H1 (cell line): ENCODE measurements at regions not wholly inside any gene's neighbourhood (a gene's known extent, or its start where the extent isn't known, plus 50 kb on each side); places are given as distances from the start of the nearest gene placed in this dataset.

ENCODE experiments used
- CTCF ChIA-PET: fragments of 300-600 bp; sonication (Branson Sonifier 250); formaldehyde crosslinking; loops from one replicate; lab custom pipeline; 2021; ENCODE audit not compliant: partially characterized antibody; lab: Charles Lee
- POLR2A ChIA-PET: fragments of 300-600 bp; sonication (Branson Sonifier 250); formaldehyde crosslinking; loops from one replicate; lab custom pipeline; 2021; ENCODE audit warnings: inconsistent platforms; ENCODE audit not compliant: partially characterized antibody; lab: Charles Lee
- DNase-seq, 2 experiments: peaks; one replicate each; pipeline versions ENCODE4 v3.0.0 to v3.0.0-alpha.2; 2010 to 2022; ENCODE audit warnings: low spot score in 2 of 2, low read depth in 1 of 2, mixed read lengths in 1 of 2
- FAIRE-seq: peaks from 2 replicates; lab custom pipeline; 2011; peaks lifted over from hg19 to GRCh38; lab: Jason Lieb, UNC
- H2AFZ ChIP-seq: 2 replicates; pipeline ENCODE4 v1.8.1; 2012; ENCODE audit warnings: low read length, inconsistent platforms
- H2AK5ac ChIP-seq: 2 replicates; pipeline ENCODE4 v1.6.1; 2013; ENCODE audit warnings: low read depth, low read length
- H2BK120ac ChIP-seq: replicated peaks from 2 replicates; pipeline ENCODE3; 2013; ENCODE audit warnings: low read depth, low read length, inconsistent platforms
- H2BK12ac ChIP-seq: 2 replicates; pipeline ENCODE4 v1.6.1; 2013; ENCODE audit warnings: low read depth, low read length
- H2BK15ac ChIP-seq: 2 replicates; pipeline ENCODE4 v1.6.1; 2013; ENCODE audit warnings: low read length
- H2BK20ac ChIP-seq: 2 replicates; pipeline ENCODE4 v1.6.1; 2013; ENCODE audit warnings: low read length
- H2BK5ac ChIP-seq: 2 replicates; pipeline ENCODE4 v1.6.1; 2013; ENCODE audit warnings: low read depth, low read length
- H3K14ac ChIP-seq: 2 replicates; pipeline ENCODE4 v1.6.1; 2013; ENCODE audit warnings: inconsistent platforms; ENCODE audit not compliant: insufficient read length
- H3K18ac ChIP-seq: 2 replicates; pipeline ENCODE4 v1.6.1; 2013; ENCODE audit warnings: low read length; ENCODE audit errors: extremely low read depth
- H3K23ac ChIP-seq: 2 replicates; pipeline ENCODE4 v1.6.1; 2013; ENCODE audit warnings: inconsistent platforms; ENCODE audit not compliant: insufficient read length
- H3K23me2 ChIP-seq: 2 replicates; pipeline ENCODE4 v1.6.1; 2013; ENCODE audit warnings: low read depth, low read length
- H3K27ac ChIP-seq: 2 replicates; pipeline ENCODE4 v1.6.1; 2011; ENCODE audit warnings: low read depth, low read length, inconsistent platforms
- H3K27me3 ChIP-seq, 4 experiments: replicated peaks in 1 of 4; 1 replicate in 1 of 4; 2 replicates in 3 of 4; pipeline versions ENCODE4 v1.6.1 to v1.8.1; 2011 to 2013; ENCODE audit warnings: low read length in 3 of 4, mild to moderate bottlenecking in 3 of 4, inconsistent platforms in 2 of 4, mixed read lengths in 2 of 4, moderate library complexity in 1 of 4; ENCODE audit not compliant: control insufficient read depth in 3 of 4, insufficient read depth in 3 of 4; ENCODE audit errors: extremely low read depth in 1 of 4
- H3K36me3 ChIP-seq, 4 experiments: 2 replicates each; pipeline versions ENCODE4 v1.6.1 to v1.8.1; 2011 to 2013; ENCODE audit warnings: mild to moderate bottlenecking in 4 of 4, low read length in 3 of 4, moderate library complexity in 2 of 4, control low read depth in 1 of 4, inconsistent platforms in 1 of 4; ENCODE audit not compliant: insufficient read depth in 4 of 4, control insufficient read depth in 2 of 4
- H3K4ac ChIP-seq: replicated peaks from 2 replicates; pipeline ENCODE3; 2013; ENCODE audit warnings: low read length, low read depth, mixed read lengths, inconsistent platforms; ENCODE audit not compliant: insufficient read length
- H3K4me1 ChIP-seq, 4 experiments: replicated peaks in 1 of 4; 1 replicate in 1 of 4; 2 replicates in 3 of 4; pipeline versions ENCODE4 v1.6.1 to v1.8.1; 2011 to 2013; ENCODE audit warnings: low read length in 3 of 4, inconsistent platforms in 2 of 4, mixed read lengths in 1 of 4; ENCODE audit not compliant: insufficient read depth in 4 of 4, control insufficient read depth in 3 of 4
- H3K4me2 ChIP-seq, 2 experiments: 2 replicates each; pipeline versions ENCODE4 v1.6.1 to v1.8.1; 2011 to 2013; ENCODE audit warnings: low read depth in 2 of 2, low read length in 2 of 2, control low read depth in 1 of 2, inconsistent platforms in 1 of 2, mild to moderate bottlenecking in 1 of 2; ENCODE audit not compliant: insufficient read depth in 1 of 2
- H3K4me3 ChIP-seq, 4 experiments: fragments of 200-600, 300-600 bp in 1 of 4; sonication (generic), shearing (Covaris generic), sonication (Bioruptor Twin) in 1 of 4; 2 replicates each; pipeline versions ENCODE4 v1.5.1 to v1.8.1; 2011 to 2016; ENCODE audit warnings: low read length in 4 of 4, low read depth in 3 of 4, control low read depth in 2 of 4, inconsistent platforms in 2 of 4, mild to moderate bottlenecking in 2 of 4, mixed read lengths in 1 of 4, moderate library complexity in 1 of 4; ENCODE audit not compliant: insufficient read depth in 2 of 4; ENCODE audit errors: extremely low read depth in 1 of 4
- H3K56ac ChIP-seq: replicated peaks from 2 replicates; pipeline ENCODE3; 2013; ENCODE audit warnings: low read depth, mild to moderate bottlenecking, mixed read lengths, low read length, inconsistent platforms; ENCODE audit not compliant: insufficient read length
- H3K79me1 ChIP-seq: 2 replicates; pipeline ENCODE4 v1.6.1; 2013; ENCODE audit warnings: low read depth, low read length, control low read depth
- H3K79me2 ChIP-seq, 2 experiments: 2 replicates each; pipeline versions ENCODE4 v1.6.1 to v1.8.1; 2012 to 2013; ENCODE audit warnings: low read length in 2 of 2, mild to moderate bottlenecking in 2 of 2, inconsistent platforms in 1 of 2; ENCODE audit not compliant: insufficient read depth in 2 of 2, control insufficient read depth in 1 of 2
- H3K9ac ChIP-seq, 4 experiments: replicated peaks in 1 of 4; 1 replicate in 1 of 4; 2 replicates in 3 of 4; pipeline versions ENCODE4 v1.6.1 to v1.8.1; 2011 to 2013; ENCODE audit warnings: low read depth in 3 of 4, low read length in 3 of 4, control low read depth in 2 of 4, mild to moderate bottlenecking in 2 of 4, moderate library complexity in 2 of 4, inconsistent platforms in 1 of 4; ENCODE audit errors: extremely low read depth in 1 of 4
- H3K9me3 ChIP-seq, 2 experiments: 2 replicates each; pipeline versions ENCODE4 v1.6.1 to v1.8.1; 2012 to 2013; ENCODE audit warnings: mild to moderate bottlenecking in 2 of 2, moderate library complexity in 2 of 2, control low read depth in 1 of 2, inconsistent platforms in 1 of 2, low read depth in 1 of 2, low read length in 1 of 2, mixed read lengths in 1 of 2; ENCODE audit not compliant: insufficient read depth in 2 of 2
- H4K20me1 ChIP-seq, 2 experiments: replicated peaks in 1 of 2; 2 replicates each; pipeline versions ENCODE3 to v1.8.1; 2011 to 2013; ENCODE audit warnings: inconsistent platforms in 2 of 2, low read length in 2 of 2, mild to moderate bottlenecking in 1 of 2; ENCODE audit not compliant: insufficient read depth in 2 of 2, control insufficient read depth in 1 of 2
- H4K5ac ChIP-seq: 2 replicates; pipeline ENCODE4 v1.6.1; 2013; ENCODE audit warnings: low read length, low read depth, mixed read lengths, inconsistent platforms; ENCODE audit not compliant: insufficient read length
- H4K8ac ChIP-seq: 2 replicates; pipeline ENCODE4 v1.8.0; 2013; ENCODE audit warnings: mild to moderate bottlenecking, moderate library complexity, low read length, inconsistent platforms; ENCODE audit not compliant: insufficient read depth; ENCODE audit errors: extremely low read depth
- H4K91ac ChIP-seq: replicated peaks from 2 replicates; pipeline ENCODE3; 2013; ENCODE audit warnings: low read length, mixed read lengths, inconsistent platforms; ENCODE audit not compliant: insufficient read length
- NRF1 ChIP-seq: IDR thresholded peaks from 2 replicates; pipeline ENCODE4 v1.6.1; 2011; ENCODE audit warnings: mild to moderate bottlenecking, low read depth, low read length, improper control_type of control experiment
- WGBS, 2 experiments: shearing (Covaris generic) in 1 of 2; methylation state at CpG; one replicate each; pipeline versions ENCODE4 v1.1.6 to v1.1.7; 2013 to 2015; ENCODE audit warnings: low lambda C conversion rate in 2 of 2, mixed read lengths in 2 of 2, inconsistent platforms in 1 of 2, low coverage in 1 of 2, missing lambda C conversion rate in 1 of 2; ENCODE audit not compliant: insufficient replicate concordance in 2 of 2, insufficient coverage in 1 of 2, insufficient read length in 1 of 2; ENCODE audit errors: extremely low coverage in 1 of 2, missing lambda C conversion rate in 1 of 2; 5-methylcytosine and 5-hydroxymethylcytosine counted together

GRCh38 chr2:76579911-76580310 lies 869.2 kb upstream of the GCFC2 start:
- Histone ChIP-seq H3K4me2 (peak overlapping the region; percentile 5 to 93; a peak in 2 of 4 replicates), H4K91ac (peak overlapping the region; percentile 95), H4K8ac (peak overlapping the region; percentile 86), H3K27ac (no peak overlapping the region), H2BK5ac (peak overlapping the region; percentile 86), H3K9ac (no peak overlapping the region; a peak in 1 of 7 replicates), H3K79me2 (no peaks in the 10 kb centered on the region), H2BK20ac (peak overlapping the region; percentile 62; the same call in 1 of the 2 replicates), H3K56ac (peak overlapping the region; percentile 10), H3K27me3 (no peaks in the 10 kb centered on the region), H3K79me1 (no peaks in the 10 kb centered on the region), H2AFZ (peak overlapping the region; percentile 65; the same call in 1 of the 2 replicates), H3K4me1 (peaks cover 0 to 4% (median 3%) of the 10 kb centered on the region in 4 experiments; a peak in 2 of 7 replicates), H4K20me1 (no peaks in the 10 kb centered on the region), H4K5ac (peak overlapping the region; percentile 44), H3K4me3 (peak overlapping the region in 1 of 4 experiments; percentile 10; a peak in 1 of 8 replicates), H3K4ac (no peak overlapping the region), H2AK5ac (no peak overlapping the region), H2BK15ac (no peak overlapping the region), H2BK120ac (peak overlapping the region; percentile 97), H3K23me2 (no peaks in the 10 kb centered on the region; the same call in 1 of the 2 replicates), H3K14ac (peak overlapping the region; percentile 28), H3K36me3 (no peaks in the 10 kb centered on the region), H3K23ac (no peak overlapping the region), H3K9me3 (no peaks in the 10 kb centered on the region), H2BK12ac (peak overlapping the region; percentile 81; the same call in 1 of the 2 replicates), H3K18ac (peak overlapping the region; percentile 86; the same call in 1 of the 2 replicates)
- DNase-seq (no peak), FAIRE-seq (no peak)
- TF ChIP-seq NRF1, result no peak
- ChIA-PET POLR2A (interaction anchor here (0.7 kb wide), 1 partner anchor 15 kb away, joined by 3 read pairs; no protein-coding TSS in a partner anchor), CTCF (interaction anchor here (0.6 kb wide), 1 partner anchor 38 kb away, joined by 3 read pairs; no protein-coding TSS in a partner anchor)
- whole genome bisulfite sequencing, 2 experiments, result 92% methylated on average over 3 of the region's 3 CpGs; no CpG with 5 or more reads in 1 of the 2 experiments
